ENCODE measurements at regions not wholly inside any gene's neighbourhood (a gene's known extent, or its start where the extent isn't known, plus 50 kb on each side); places are given as distances from the start of the nearest gene placed in this dataset.

DNA sequence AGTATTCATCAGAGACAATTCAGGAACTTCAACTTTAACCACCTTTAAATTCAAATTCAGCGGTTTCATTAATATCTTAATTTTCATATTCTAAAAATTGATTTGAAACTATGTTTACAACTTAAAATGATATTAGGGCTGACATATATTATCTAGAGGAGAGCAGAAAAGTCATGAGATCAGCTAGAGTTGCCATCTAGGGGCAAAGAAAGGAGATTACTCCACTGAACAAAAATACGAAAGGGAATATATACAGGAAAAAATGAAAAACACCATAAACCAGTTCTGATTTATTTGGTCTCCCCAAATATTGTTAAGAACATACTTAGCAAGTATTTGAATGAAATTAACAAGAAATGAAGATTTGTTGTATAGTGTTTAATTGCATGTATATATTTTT lies 946.3 kb downstream of the DTWD2 start:
- Histone ChIP-seq H3K4me1 (ENCODE audit: control insufficient read depth, extremely low read depth, insufficient read depth, low read length) (no peaks in the 10 kb centered on the region), H3K4me3 (replicated peaks in 1 of 3; ENCODE audit: insufficient read depth in 1 of 3, low read depth in 1 of 3, low read length in 3 of 3) (no peak overlapping the region), H4K20me1 (replicated peaks; ENCODE audit: control insufficient read depth, extremely low read depth, insufficient read depth, low read length) (no peaks in the 10 kb centered on the region), H3K27me3 (ENCODE audit: control insufficient read depth in 2 of 2, insufficient read depth in 2 of 2, low read length in 2 of 2) (no peaks in the 10 kb centered on the region), H3K36me3 (ENCODE audit: control insufficient read depth in 2 of 2, extremely low read depth in 1 of 2, insufficient read depth in 2 of 2, low read length in 2 of 2) (no peaks in the 10 kb centered on the region), H3K27ac (ENCODE audit: insufficient read depth, low read depth, low read length) (no peak overlapping the region), H3K9me1 (replicated peaks; ENCODE audit: control insufficient read depth, extremely low read depth, insufficient read depth, low read length) (no peaks in the 10 kb centered on the region), H3K4me2 (ENCODE audit: insufficient read depth, low read length) (no peak overlapping the region), H2AFZ (ENCODE audit: low read depth, low read length) (no peak overlapping the region), H3K79me2 (ENCODE audit: control insufficient read depth, insufficient read depth, low read length) (no peaks in the 10 kb centered on the region), H3K9ac (replicated peaks; ENCODE audit: extremely low read depth, insufficient read depth, low read length) (no peak overlapping the region), H3K9me3 (replicated peaks; ENCODE audit: control insufficient read depth, insufficient read depth, low read length) (peaks cover 1% of the 10 kb centered on the region)
- intact Hi-C loops (cut with micrococcal nuclease) = no loop called here
- no peak for FAIRE-seq
- CTCF ChIA-PET = no interaction called here
- no peak for DNase-seq (ENCODE audit: low read depth, low spot score)
- TF ChIP-seq GATA2 (IDR thresholded peaks at IDR 0.05; ENCODE audit: insufficient read depth, insufficient read length, low read depth, low read length) (no peak), EZH2 (IDR thresholded peaks at IDR 0.05; ENCODE audit: borderline replicate concordance, low read depth, low read length, severe bottlenecking) (no peak), POLR2AphosphoS5 (IDR thresholded peaks at IDR 0.05; ENCODE audit: insufficient read depth, low read depth, low read length) (no peak), FOS (IDR thresholded peaks at IDR 0.05; ENCODE audit: borderline replicate concordance, insufficient read depth, low read length) (no peak), JUN (IDR thresholded peaks at IDR 0.05; ENCODE audit: borderline replicate concordance, insufficient read depth, insufficient read length, low read depth) (no peak), POLR2A (IDR thresholded peaks at IDR 0.05; ENCODE audit: low read depth, low read length) (no peak), MYC (IDR thresholded peaks at IDR 0.05; ENCODE audit: low read depth, low read length) (no peak)
- TF ChIP-seq, protein P1, sequence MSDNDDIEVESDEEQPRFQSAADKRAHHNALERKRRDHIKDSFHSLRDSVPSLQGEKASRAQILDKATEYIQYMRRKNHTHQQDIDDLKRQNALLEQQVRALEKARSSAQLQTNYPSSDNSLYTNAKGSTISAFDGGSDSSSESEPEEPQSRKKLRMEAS (IDR thresholded peaks at IDR 0.05; ENCODE audit: insufficient read depth, insufficient read length) = no peak
- TF ChIP-seq, protein P2, sequence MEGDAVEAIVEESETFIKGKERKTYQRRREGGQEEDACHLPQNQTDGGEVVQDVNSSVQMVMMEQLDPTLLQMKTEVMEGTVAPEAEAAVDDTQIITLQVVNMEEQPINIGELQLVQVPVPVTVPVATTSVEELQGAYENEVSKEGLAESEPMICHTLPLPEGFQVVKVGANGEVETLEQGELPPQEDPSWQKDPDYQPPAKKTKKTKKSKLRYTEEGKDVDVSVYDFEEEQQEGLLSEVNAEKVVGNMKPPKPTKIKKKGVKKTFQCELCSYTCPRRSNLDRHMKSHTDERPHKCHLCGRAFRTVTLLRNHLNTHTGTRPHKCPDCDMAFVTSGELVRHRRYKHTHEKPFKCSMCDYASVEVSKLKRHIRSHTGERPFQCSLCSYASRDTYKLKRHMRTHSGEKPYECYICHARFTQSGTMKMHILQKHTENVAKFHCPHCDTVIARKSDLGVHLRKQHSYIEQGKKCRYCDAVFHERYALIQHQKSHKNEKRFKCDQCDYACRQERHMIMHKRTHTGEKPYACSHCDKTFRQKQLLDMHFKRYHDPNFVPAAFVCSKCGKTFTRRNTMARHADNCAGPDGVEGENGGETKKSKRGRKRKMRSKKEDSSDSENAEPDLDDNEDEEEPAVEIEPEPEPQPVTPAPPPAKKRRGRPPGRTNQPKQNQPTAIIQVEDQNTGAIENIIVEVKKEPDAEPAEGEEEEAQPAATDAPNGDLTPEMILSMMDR (IDR thresholded peaks at IDR 0.05; ENCODE audit: extremely low read depth in 1 of 2, insufficient read depth in 1 of 2, low read depth in 1 of 2, low read length in 2 of 2) = no peak
- POLR2A ChIA-PET = no interaction called here
- no TSS peak for BruUV-seq (replicated peaks)
- dilution Hi-C loops (cut with MboI; ENCODE audit: extremely low pct_ligation_motif_present, low sequenced_read_pairs) = no loop called here
